HG03095 (cell line): ENCODE measurements at regions not wholly inside any gene's neighbourhood (a gene's known extent, or its start where the extent isn't known, plus 50 kb on each side); places are given as distances from the start of the nearest gene placed in this dataset.
"Not testable (repeated sequence)": the region's sequence is repeated elsewhere in the genome, so short reads cannot be mapped to it uniquely, and the experiment has no call there.

Experiments used
- ATAC-seq: cut with Tn5 transposase; IDR thresholded peaks from one replicate; pipeline ENCODE4 v1.9.1; 2021; ENCODE audit warnings: moderate library complexity; ENCODE audit not compliant: unreplicated experiment

DNA sequence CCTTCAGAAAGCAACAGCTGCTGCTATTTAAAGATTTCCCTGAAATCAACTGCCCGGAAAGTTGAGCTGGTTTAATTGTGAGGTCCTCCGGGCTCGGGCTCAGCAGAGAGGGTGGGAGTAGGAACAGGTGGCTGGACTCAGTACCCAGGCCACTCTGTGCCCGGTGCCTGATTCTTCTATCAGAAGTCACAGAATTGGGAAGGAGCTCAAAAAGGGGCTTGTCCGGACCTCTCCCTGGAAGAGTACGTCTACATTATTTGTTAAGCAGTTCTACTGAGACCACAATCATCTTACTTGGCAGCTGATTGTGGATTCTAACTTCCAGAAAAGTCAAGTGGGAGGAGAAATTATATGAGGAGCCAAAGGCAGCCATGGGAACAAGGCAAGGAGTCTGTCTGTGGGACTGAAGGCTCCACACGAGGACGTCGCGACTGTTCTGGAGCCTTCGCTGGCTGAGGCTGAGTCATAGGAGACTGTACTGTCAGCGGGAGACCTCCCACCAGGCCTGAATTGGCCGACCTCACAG, 91.7 kb upstream of the ANKRD10 start:
- ATAC-seq, result no peak

DNA sequence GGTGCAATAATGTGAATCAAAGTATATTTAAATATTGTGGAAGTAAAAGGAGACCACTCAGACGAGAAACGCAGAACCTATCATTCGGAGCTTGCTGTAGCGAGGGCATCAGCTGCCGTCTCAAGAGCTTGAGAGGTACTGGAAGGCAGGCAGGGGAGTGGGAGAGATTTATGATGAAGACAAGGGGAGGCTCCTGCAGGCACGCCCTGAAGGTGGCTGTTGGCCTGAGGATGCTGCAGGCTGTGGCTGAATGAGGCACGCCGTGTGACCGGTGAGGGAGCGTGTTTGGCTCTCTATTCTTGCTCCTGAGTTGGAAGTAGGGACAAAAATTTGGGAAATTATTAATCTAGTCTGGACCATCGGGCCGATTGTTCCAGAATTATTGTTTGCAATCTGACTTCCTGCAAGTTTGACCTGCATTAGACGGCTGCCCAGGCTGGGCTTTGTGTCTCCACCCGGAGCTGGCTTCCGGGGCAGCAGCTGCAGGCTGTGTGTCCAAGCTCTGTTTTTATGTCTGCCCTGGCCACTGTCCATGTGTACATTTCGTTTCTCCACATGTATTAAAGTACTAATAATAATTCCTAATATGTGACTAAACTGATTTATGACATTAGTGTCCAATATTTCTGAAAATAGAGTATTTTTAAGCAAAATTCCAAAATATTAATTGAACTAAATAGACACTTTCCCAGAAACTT, 91.1 kb upstream of the ANKRD10 start:
- no peak for ATAC-seq

DNA sequence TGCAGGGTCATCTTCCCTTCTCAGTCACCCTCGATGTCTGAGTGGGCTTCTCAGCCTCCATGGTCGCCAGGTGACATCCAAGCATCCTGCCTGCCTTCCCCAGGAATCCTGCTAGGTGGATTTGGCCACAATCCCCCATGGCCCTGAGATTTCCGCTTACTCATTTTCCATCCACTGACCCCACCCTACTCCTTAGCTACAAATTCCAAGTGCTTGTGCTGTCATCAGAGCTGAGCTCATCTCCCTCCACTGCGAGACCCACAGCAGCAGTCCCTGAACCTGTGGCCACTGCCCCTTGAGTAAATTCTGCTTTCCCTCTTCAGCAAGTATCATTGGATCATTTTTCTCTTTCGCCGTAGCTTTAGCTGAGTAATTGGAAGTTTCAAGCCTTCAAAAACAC, 90.5 kb upstream of the ANKRD10 start:
- no peak for ATAC-seq

DNA sequence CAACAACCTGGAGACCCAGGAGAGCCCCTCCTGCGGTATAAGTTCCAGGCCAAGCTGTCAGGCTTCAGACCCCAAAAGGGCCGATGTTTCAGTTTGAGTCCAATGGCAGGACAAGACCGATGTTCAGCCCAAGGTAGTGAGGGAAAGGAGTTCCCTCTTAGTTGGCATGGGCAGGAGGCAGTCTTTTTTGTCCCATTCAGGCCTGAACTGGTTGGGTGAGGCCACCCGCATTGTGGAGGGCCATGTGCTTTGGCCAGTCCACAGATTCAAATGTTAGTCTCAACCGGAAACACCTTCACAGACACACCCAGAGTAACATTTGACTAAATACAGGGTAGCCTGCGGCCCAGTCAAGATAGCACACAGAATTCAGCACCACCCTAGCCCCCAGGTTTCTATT, 89.6 kb upstream of the ANKRD10 start:
- ATAC-seq, result no peak

DNA sequence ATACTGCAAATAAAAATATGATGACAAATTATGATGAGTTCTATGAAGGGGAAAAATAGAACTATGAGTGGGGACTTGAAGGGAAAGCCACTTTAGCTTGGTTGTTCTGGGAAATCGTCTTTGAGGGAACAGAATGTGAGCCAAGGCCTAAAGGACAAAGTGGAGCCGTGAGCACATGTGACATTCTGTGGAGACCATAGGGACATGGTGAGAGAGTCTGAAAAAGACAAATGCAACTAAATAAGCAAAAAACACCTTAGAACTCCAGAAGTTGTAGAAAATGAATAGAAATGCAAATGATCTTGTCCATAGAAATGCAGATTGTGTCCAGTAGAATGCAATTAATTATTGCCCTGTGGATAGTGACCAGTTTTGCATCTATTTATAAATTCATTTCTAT, 86.8 kb upstream of the ANKRD10 start:
- no peak for ATAC-seq

DNA sequence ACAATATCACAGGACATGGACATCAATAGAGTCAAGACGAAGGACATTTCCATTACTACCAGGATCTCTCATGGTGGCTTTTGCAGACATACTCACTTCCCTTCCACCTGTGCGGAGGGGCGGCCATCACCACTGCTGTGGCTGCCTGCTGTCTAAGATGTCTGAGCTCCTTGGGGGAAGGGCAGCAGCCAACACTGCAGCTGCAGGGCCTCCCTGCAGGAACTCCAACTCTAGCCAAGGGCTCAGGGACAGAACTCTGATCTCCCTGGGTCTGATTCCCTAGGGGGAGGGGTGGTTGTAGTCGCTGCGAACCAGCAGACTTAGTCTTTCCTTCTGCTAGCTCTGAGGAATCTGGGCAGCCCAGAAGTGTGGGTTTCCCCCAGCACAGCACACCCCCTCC, 78.9 kb upstream of the ANKRD10 start:
- ATAC-seq, result no peak

DNA sequence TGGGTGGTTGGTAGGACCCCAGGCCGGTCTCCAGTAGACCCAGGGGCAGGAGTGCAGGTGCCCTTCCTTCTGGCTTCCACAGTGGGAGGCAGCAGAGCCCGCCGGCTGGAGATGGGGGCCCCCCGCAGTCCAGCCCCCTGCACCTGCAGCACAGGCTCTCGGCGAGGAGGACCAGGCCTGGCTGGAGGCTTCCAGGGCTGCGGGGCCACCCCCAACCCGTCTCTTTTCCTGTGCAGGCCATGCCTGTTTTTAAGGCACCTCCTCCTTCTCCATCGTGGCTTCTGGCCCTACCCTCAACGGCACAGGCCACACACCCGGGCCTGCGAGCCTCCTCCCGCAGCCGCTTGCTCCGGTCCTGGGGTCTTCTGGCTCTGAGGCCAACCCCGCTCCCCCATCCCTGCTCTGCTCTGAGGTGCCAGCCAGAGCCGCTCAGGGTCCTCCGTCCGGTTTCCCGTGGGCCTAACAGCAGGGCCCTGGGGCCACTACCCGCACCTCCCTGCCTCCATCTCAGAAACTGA, 77.2 kb upstream of the ANKRD10 start:
- ATAC-seq, result no peak

DNA sequence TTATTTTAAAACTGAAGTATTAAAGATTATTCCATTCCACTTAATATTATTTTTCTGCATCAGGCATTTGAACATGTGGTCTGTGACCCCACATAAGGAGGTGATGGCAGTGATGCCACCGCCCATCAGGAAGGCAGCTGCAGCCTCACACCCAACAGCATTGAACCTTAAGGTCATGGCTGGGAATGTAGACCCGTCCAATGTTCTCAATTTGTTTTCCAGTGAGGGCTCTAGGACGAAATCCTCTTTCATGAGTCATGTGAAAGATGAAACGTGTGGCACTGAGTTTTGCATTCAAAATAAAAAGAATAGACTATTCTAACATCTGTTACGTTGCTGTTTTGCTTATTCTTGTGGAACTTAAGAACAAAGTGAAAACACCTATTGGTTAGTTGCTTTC, 74.5 kb upstream of the ANKRD10 start:
- no peak for ATAC-seq

DNA sequence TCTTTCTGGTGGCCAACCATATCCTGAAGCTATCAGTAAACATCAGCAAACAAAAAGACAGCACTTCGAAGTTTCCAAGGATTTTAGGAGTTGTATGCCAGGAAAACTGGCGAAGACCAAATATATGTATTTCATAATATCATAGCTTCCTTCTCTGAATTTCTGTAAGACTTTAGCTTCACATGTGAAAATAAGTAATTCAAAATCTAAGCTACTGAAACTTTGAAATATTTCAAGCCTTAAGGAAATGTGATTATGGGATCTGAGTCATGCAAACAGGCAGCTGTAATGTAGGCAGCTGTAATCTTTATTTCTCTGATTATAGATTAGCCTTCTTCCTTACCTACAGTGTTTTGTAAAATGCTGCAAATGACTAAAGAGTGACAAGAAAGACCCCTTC, 70.7 kb upstream of the ANKRD10 start:
- ATAC-seq, result no peak

DNA sequence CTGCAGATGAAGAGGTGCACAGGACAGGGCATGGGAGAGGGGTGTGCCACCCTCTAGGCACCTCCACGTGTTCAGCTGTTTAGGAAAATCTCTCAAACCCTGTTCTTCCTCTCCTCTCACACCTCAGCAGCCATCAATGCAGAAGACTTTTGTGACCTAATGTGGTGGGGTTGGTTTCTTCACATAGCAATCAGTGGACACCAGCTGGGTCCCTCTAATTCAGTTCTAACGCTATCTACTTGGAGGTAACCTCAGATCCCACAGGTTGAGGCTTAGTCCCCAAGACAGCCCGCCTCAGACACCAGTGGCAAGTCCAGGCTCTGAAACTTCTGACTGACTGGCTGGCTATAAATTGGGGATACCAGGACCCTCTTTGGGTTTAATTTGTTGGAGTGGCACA, 69.9 kb upstream of the ANKRD10 start:
- no peak for ATAC-seq

DNA sequence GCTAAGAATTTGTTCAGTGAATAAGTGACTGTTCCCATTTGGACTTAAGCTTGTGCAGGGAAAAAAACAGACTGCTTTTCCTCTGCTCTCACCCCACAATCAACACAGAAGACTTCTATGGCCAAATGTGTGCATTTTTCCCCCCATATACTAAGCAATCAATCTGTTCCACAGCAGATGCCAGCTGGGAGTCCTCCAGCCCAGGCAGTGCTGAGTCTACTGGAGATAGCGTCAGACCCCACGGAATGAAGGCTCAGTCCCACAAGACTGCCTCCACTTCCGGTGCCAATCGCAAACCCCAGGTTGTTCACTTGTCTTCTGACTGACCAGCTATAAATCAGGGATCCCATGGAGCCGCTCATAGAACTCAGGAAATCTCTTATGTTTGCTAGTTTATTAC, 69.5 kb upstream of the ANKRD10 start:
- no peak for ATAC-seq

DNA sequence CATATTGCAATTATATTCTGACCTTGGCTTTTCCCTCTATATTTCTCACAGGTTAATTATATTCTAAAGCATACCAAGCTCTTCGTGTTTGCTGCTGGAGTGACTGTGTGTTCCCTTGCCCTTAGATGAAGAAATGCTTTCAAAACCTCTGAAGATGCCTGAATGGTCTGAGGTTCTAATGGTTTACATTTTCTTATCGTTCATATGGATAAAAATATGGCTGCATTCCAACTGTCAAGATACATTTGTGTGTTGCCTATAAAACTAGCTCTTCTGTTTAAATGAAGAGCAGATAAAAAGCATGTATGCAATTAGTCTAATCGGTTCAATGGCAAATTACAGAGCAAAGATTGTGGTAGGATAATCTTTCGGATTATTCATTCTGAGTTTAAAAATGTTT, 68.4 kb upstream of the ANKRD10 start:
- ATAC-seq, result no peak

DNA sequence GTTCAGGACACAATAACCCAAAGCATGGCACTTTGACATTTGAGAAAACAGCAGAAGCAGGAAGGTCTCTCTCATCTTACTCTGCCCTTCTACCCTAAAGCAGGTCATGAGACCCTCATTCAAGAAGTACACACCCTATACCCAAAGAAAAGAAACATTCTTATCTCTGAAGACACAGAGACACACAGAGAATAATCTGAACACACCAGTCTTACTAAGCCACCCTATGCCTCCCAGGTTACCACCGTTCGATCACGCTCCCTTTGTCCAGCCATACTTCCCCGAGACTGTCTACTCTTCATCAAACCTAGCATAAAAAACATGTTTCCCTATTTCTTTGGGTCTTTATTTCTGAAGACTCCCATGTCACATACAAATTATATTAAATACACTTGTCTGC, 66.5 kb upstream of the ANKRD10 start:
- ATAC-seq, result no peak

DNA sequence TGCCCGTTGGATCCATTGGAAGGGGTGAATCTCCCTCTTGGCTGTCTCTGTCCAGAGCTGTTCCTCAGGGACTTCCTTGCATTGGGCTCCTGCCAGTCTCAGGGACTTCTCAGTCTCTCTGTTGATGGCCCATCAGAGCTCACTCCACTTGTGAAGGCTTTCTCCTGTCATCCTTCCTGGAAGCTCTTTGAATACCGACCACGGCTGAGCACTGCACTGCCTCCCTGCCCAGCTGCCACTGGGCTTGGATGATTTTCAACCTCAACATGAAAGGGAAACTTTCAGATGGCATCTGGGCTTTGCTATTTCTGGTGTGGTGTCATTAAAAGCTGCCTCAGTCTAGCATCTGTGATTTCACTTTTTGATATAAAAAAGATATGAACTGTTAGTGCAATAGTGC, 66.1 kb upstream of the ANKRD10 start:
- ATAC-seq, result no peak

DNA sequence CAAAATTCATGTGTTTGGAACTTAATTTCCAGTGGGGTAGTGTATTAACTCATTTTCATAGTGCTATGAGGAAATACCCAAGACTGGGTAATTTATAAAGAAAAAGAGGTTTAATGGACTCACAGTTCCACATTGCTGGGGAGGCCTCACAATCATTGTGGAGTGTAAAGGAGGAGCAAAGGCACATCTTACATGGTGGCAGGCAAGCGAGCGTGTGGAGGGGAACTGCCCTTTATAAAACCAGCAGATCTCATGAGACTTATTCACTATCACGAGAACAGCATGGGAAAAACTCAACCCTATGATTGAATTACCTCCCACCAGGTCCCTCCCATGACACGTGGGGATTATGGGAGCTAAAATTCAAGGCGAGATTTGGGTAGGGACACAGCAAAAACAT, 64.3 kb upstream of the ANKRD10 start:
- not testable (repeated sequence) for ATAC-seq

DNA sequence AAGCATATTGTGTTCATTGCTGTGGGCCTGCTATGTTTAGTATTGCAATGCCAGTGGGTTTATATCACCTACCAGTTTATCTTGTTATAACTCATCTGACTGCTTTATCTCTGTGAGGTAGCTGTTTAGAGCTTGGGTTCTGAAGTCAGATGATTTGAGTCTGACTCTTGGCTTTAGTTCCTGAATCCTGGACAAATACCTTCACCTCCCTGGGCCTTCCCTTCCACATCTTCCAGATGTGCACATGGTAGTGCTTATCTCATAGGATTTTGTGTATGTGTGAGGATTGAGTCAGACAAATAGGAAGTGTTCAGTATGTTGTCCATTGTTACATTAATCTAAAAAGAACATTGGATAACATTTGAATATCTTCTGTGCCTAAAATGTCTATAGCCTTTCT, 63.5 kb upstream of the ANKRD10 start:
- ATAC-seq, result no peak

DNA sequence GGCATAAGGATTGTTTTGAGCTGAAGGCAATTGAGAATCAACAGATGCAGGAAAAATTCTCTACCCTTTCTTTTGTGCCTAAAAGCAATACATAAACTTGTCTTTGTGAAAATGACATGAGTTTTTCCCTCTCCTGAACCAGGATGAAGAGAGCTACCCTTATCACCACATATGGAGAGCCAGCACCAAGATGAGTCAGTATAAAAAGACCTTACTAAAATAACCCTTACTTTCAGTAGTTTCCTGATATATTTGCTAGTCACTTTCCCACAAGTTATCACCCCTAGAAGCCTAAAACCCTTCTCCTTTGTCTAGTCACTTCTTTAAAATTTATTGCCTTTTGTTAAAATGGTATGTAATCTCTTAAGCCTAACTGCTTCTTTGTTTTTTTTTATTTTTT, 61.9 kb upstream of the ANKRD10 start:
- no peak for ATAC-seq

DNA sequence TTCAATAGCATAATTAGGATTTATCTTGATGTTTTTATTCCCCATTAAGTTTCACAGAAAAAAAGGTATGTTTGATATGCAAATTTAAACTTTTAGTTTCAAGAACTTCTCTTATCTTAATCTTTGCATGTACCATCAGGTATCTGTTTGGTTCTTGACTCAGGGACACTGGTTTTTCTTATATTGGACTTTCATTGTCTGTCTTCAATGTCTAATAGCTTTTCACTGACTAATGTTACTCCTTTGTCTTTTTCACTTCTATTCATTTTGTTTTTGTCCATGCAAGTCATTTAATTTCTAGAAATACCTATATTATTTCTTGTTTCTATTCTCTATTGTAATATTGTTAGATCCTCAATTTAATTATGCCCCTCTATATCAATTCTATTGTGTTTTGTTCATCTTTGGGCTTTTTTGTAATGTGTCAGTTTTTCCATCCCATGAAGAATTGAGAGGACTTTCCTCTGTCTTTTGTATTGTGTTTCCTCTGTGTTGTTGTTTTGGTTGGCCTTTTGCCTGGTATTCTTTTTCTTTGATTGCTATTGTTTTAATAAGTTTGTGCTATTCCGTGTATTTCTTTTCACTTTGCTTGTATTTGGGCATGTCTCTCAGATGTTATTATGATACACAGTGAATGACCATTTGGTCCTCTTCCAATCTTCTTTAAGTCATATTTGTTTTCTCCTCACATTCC, 58.3 kb upstream of the ANKRD10 start:
- ATAC-seq, result no peak

DNA sequence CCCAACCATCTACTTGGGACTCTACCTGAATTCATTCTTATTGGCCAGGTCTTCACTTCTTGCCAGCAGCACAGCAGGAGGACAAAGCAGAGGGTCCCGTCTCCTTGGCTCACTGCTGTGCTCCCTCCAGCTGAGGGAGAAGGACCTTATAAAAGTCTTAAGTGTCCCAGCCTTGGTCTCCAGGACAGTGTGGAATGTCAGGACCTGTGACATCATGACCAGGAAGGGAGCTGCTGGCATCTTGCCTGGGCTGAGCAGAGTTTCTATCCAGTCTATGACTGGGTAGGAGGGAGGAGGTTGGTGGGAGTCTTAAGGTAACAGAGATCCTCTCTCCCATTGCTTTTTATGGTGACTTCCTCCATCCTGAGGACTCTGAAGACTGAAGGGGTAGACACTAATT, 56.6 kb upstream of the ANKRD10 start:
- ATAC-seq, result no peak

DNA sequence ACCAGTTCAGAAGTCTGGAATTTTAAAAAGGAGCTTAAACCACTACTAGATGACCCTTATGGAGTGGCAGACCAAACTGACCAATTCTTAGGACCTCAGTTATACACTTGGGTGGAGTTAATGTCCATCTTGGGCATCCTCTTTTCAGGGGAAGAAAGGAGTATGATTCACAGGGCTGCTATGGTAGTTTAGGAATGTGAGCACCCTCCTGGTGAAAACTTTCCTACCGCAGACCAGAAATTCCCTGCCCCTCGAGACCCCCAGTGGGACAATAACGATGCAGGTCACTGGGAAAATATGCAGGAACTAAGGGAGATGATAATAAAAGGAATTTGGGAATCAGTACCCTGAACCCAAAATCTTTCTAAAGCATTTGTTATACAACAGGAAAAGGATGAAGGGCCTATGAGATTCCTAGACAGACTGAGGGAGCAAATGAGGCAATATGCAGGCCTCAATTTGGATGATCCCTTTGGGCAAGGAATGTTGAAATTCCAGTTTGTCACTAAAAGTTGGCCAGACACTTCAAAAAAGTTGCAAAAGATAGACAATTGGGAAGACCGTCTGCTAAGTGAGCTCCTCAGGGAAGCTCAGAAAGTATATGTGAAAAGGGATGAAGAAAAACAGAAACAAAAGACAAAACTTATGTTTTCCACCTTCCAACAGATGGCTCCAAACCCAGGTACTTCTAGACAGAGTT, 52.4 kb upstream of the ANKRD10 start:
- not testable (repeated sequence) for ATAC-seq

DNA sequence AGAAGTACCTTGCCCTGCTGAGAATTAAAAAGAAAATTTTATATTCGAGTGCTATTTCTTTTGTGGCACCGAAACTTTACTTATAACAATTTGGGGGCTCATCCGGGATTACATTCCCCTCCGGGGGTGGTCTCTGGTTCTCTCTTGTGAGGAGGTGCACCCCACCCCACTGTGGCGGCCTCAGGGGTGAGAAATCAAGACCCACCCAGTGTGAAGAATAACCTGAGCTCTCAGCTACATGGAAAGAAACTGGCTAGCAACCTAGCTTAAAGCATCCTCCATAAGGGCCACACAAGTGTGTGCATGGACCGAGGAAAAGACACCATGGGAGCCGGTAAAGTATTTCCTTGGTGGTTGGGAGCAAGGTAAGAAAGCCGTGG, 50.9 kb upstream of the ANKRD10 start:
- ATAC-seq, result no peak
